ENCODE measurements at regions not wholly inside any gene's neighbourhood (a gene's known extent, or its start where the extent isn't known, plus 50 kb on each side); places are given as distances from the start of the nearest gene placed in this dataset.

GRCh38 chr1:116211294-116211693 lies 100.1 kb downstream of the MAB21L3 start:
- Histone ChIP-seq H4K20me1 (ENCODE audit: control insufficient read depth, insufficient read depth, insufficient read length) (no peaks in the 10 kb centered on the region), H4K5ac (ENCODE audit: insufficient read length, low read depth, low read length) (no peak overlapping the region), H2BK15ac (ENCODE audit: low read depth, low read length) (no peak overlapping the region), H3K23ac (ENCODE audit: insufficient read length, low read depth, low read length) (no peak overlapping the region), H3K27ac (ENCODE audit: insufficient read length, low read depth, low read length) (no peak overlapping the region), H4K91ac (ENCODE audit: insufficient read length, low read depth, low read length) (no peak overlapping the region), H3K18ac (ENCODE audit: insufficient read length, low read depth, low read length) (no peak overlapping the region), H3K4ac (ENCODE audit: low read depth, low read length) (no peak overlapping the region), H3K79me1 (ENCODE audit: insufficient read depth, low read depth, low read length, poor library complexity, severe bottlenecking) (no peaks in the 10 kb centered on the region), H3T11ph (ENCODE audit: low read length) (no peak overlapping the region), H2AFZ (ENCODE audit: low read length) (no peak overlapping the region), H3K9ac (ENCODE audit: extremely low read depth, insufficient read length, low read length) (no peak overlapping the region), H3K27me3 (ENCODE audit: insufficient read depth, low read length) (no peaks in the 10 kb centered on the region), H2BK20ac (ENCODE audit: low read depth, low read length, poor library complexity, severe bottlenecking) (no peak overlapping the region), H2BK120ac (ENCODE audit: low read depth, low read length, poor library complexity, severe bottlenecking) (no peak overlapping the region), H3K14ac (ENCODE audit: insufficient read depth, low read length) (no peak overlapping the region), H2BK5ac (ENCODE audit: insufficient read length, low read length) (no peak overlapping the region), H3K23me2 (ENCODE audit: insufficient read length, low read depth, low read length, poor library complexity, severe bottlenecking) (no peaks in the 10 kb centered on the region), H2BK12ac (ENCODE audit: insufficient read length, low read depth, low read length) (no peak overlapping the region), H3K79me2 (ENCODE audit: insufficient read depth, low read length) (no peaks in the 10 kb centered on the region), H2AK5ac (ENCODE audit: insufficient read length, low read length) (no peak overlapping the region), H3K4me2 (ENCODE audit: insufficient read depth, insufficient read length, low read length) (no peak overlapping the region), H4K8ac (replicated peaks; ENCODE audit: insufficient read length, low read depth, low read length) (no peak overlapping the region), H3K4me1 (ENCODE audit: insufficient read depth, low read length) (no peaks in the 10 kb centered on the region), H3K9me3 (ENCODE audit: control insufficient read depth, low read depth, low read length) (no peaks in the 10 kb centered on the region), H3K56ac (ENCODE audit: insufficient read length, low read depth, low read length) (no peak overlapping the region)
- H3K36me3 Mint-ChIP-seq (ENCODE audit: insufficient read depth in 1 of 3, low read depth in 3 of 3), result no peaks in the 10 kb centered on the region; a peak in 2 of 7 replicates
- no peaks in the 10 kb centered on the region; a peak in 1 of 5 replicates for H3K9me3 Mint-ChIP-seq
- WGBS (ENCODE audit: extremely low coverage, insufficient read length, low lambda C conversion rate), result no CpG with 5 or more reads among the region's 5 CpGs
- no peak for TF ChIP-seq CTCF (conservative IDR thresholded peaks at IDR 0.05)
- no peaks in the 10 kb centered on the region for H3K27me3 Mint-ChIP-seq (ENCODE audit: low read depth)
- DNase-seq, result no peak
- no peak overlapping the region; a peak in 1 of 7 replicates for H3K27ac Mint-ChIP-seq
- H3K4me3 Mint-ChIP-seq, result no peak overlapping the region
- H3K4me1 Mint-ChIP-seq, result no peaks in the 10 kb centered on the region
